H1 (cell line): ENCODE measurements at regions not wholly inside any gene's neighbourhood (a gene's known extent, or its start where the extent isn't known, plus 50 kb on each side); places are given as distances from the start of the nearest gene placed in this dataset.

Source experiments
- BACH1 ChIP-seq: IDR thresholded peaks from 2 replicates; pipeline ENCODE4 v1.6.1; 2012; ENCODE audit warnings: low read length, improper control_type of control experiment
- EP300 ChIP-seq, 2 experiments: IDR thresholded peaks; 1 replicate in 1 of 2; 2 replicates in 1 of 2; pipeline ENCODE4 v1.6.1; 2011 to 2012; ENCODE audit warnings: low read depth in 2 of 2, low read length in 2 of 2, mild to moderate bottlenecking in 2 of 2, borderline replicate concordance in 1 of 2, inconsistent platforms in 1 of 2, moderate library complexity in 1 of 2
- GTF2F1 ChIP-seq: IDR thresholded peaks from 2 replicates; pipeline ENCODE4 v1.6.1; 2012; ENCODE audit warnings: low read depth, low read length, improper control_type of control experiment, borderline replicate concordance
- KDM1A ChIP-seq: fragments of 200-600, 300-600 bp; sonication (generic); IDR thresholded peaks from 2 replicates; pipeline ENCODE4 v1.7.1; 2016; ENCODE audit warnings: mild to moderate bottlenecking, low read length, borderline replicate concordance
- RBBP5 ChIP-seq: IDR thresholded peaks from 2 replicates; pipeline ENCODE4 v1.7.1; 2012; ENCODE audit warnings: low read depth, mild to moderate bottlenecking, inconsistent platforms, low read length, moderate library complexity, borderline replicate concordance
- SP1 ChIP-seq: IDR thresholded peaks from 2 replicates; pipeline ENCODE4 v1.6.1; 2011; ENCODE audit warnings: low read depth, low read length
- TAF1 ChIP-seq: IDR thresholded peaks from 2 replicates; pipeline ENCODE4 v1.6.1; 2011; ENCODE audit warnings: mild to moderate bottlenecking, low read depth, low read length
- TF ChIP-seq, protein P1 (sequence below), 3 experiments: IDR thresholded peaks; 1 replicate in 2 of 3; 2 replicates in 1 of 3; pipeline versions ENCODE4 v1.5.1 to v1.6.1; 2011; ENCODE audit warnings: low read length in 3 of 3, mild to moderate bottlenecking in 3 of 3, inconsistent platforms in 2 of 3, low read depth in 1 of 3, moderate library complexity in 1 of 3; ENCODE audit not compliant: insufficient read depth in 1 of 3; ENCODE audit errors: control extremely low read depth in 1 of 3

DNA sequence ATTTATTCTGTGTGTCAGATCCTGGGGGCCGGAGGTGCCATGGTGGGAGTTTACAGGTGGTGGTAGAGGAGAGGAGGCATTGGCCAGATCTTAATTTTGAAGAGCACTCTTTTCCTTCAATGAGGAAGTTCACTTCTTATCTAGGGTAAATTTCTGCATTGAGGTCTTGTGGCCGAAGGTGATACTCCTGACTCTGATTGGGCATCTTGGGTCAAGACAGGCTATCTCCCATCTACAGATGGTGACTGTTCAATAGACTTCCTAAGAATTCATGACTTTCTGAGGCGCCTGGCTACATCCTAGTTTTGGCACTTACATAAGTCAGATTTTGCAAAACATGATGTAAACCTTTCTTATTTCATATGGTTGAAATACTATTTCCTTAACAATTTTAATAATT is 135.2 kb downstream of the SUCLA2 start:
- TF ChIP-seq, protein P1, sequence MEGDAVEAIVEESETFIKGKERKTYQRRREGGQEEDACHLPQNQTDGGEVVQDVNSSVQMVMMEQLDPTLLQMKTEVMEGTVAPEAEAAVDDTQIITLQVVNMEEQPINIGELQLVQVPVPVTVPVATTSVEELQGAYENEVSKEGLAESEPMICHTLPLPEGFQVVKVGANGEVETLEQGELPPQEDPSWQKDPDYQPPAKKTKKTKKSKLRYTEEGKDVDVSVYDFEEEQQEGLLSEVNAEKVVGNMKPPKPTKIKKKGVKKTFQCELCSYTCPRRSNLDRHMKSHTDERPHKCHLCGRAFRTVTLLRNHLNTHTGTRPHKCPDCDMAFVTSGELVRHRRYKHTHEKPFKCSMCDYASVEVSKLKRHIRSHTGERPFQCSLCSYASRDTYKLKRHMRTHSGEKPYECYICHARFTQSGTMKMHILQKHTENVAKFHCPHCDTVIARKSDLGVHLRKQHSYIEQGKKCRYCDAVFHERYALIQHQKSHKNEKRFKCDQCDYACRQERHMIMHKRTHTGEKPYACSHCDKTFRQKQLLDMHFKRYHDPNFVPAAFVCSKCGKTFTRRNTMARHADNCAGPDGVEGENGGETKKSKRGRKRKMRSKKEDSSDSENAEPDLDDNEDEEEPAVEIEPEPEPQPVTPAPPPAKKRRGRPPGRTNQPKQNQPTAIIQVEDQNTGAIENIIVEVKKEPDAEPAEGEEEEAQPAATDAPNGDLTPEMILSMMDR (IDR thresholded peaks at IDR 0.05; ENCODE audit: control extremely low read depth in 1 of 3, insufficient read depth in 1 of 3, low read depth in 1 of 3, low read length in 3 of 3) = no peak
- no peak for TF ChIP-seq KDM1A
- no peak for TF ChIP-seq BACH1
- TF ChIP-seq RBBP5 = no peak
- no peak for TF ChIP-seq TAF1
- TF ChIP-seq GTF2F1 = no peak
- no peak for TF ChIP-seq EP300 (IDR thresholded peaks at IDR 0.05; ENCODE audit: borderline replicate concordance in 1 of 2, low read depth in 2 of 2, low read length in 2 of 2)
- TF ChIP-seq SP1 = no peak
